SU-DHL-6 (cell line): ENCODE measurements at regions not wholly inside any gene's neighbourhood (a gene's known extent, or its start where the extent isn't known, plus 50 kb on each side); places are given as distances from the start of the nearest gene placed in this dataset.

Source experiments
- H2AFZ ChIP-seq: fragments of 200-600 bp; sonication (generic); 2 replicates; pipeline ENCODE4 v1.6.1; 2014; ENCODE audit warnings: low read depth, mild to moderate bottlenecking, moderate library complexity, mixed read lengths, antibody characterized with exemption, low read length; ENCODE audit not compliant: severe bottlenecking
- H3F3A ChIP-seq: fragments of 200-600 bp; shearing (Covaris generic); 2 replicates; pipeline ENCODE4 v1.6.0; 2016; ENCODE audit warnings: antibody characterized with exemption, mild to moderate bottlenecking; ENCODE audit not compliant: insufficient read depth
- H3K27ac ChIP-seq: fragments of 200-600 bp; sonication (generic); 2 replicates; pipeline ENCODE4 v1.5.1; 2016; ENCODE audit warnings: low read depth, mild to moderate bottlenecking, low read length, moderate library complexity, mixed read lengths
- H3K27me3 ChIP-seq: fragments of 200-600 bp; sonication (generic), shearing (Covaris generic); 2 replicates; pipeline ENCODE4 v1.6.0; 2014; ENCODE audit warnings: mild to moderate bottlenecking, low read length
- H3K36me3 ChIP-seq: fragments of 200-600 bp; sonication (generic); 2 replicates; pipeline ENCODE4 v1.6.1; 2014; ENCODE audit warnings: mild to moderate bottlenecking, low read length, mixed read lengths
- H3K4me2 ChIP-seq: fragments of 300-600, 200-600 bp; shearing (Covaris generic), sonication (generic); 2 replicates; pipeline ENCODE4 v1.6.0; 2014; ENCODE audit warnings: low read length, low read depth, mild to moderate bottlenecking; ENCODE audit not compliant: poor library complexity, severe bottlenecking
- H3K4me3 ChIP-seq: fragments of 200-600 bp; sonication (generic); 2 replicates; pipeline ENCODE4 v1.5.1; 2014; ENCODE audit warnings: antibody characterized with exemption, low read length, mild to moderate bottlenecking, mixed read lengths; ENCODE audit not compliant: insufficient read depth, poor library complexity, severe bottlenecking
- H3K79me2 ChIP-seq: fragments of 200-600 bp; sonication (generic); 2 replicates; pipeline ENCODE4 v1.6.1; 2014; ENCODE audit warnings: mild to moderate bottlenecking, low read length, moderate library complexity; ENCODE audit not compliant: insufficient read depth
- H3K9ac ChIP-seq: fragments of 200-600 bp; sonication (generic); 2 replicates; pipeline ENCODE4 v1.7.0; 2014; ENCODE audit warnings: mild to moderate bottlenecking, low read length
- H3K9me2 ChIP-seq: fragments of 200-600 bp; sonication (generic); replicated peaks from 2 replicates; pipeline ENCODE4 v1.6.1; 2014; ENCODE audit warnings: low read length; ENCODE audit not compliant: insufficient read depth
- H3K9me3 ChIP-seq: fragments of 200-600 bp; sonication (generic); 2 replicates; pipeline ENCODE4 v1.6.1; 2014; ENCODE audit warnings: low read length, mixed read lengths; ENCODE audit not compliant: insufficient read depth
- H4K20me1 ChIP-seq: fragments of 200-600 bp; sonication (generic); 2 replicates; pipeline ENCODE4 v1.6.1; 2014; ENCODE audit warnings: low read depth, mild to moderate bottlenecking, antibody characterized with exemption, low read length, moderate library complexity, mixed read lengths
- CTCF ChIP-seq: fragments of 200-600 bp; sonication (generic); IDR thresholded peaks from one replicate; pipeline ENCODE4 v1.5.1; 2017; ENCODE audit warnings: antibody characterized with exemption, mild to moderate bottlenecking, low read length, moderate library complexity; ENCODE audit not compliant: insufficient read depth, poor library complexity, severe bottlenecking
- EZH2phosphoT487 ChIP-seq: fragments of 200-600 bp; sonication (generic), shearing (Covaris generic); conservative IDR thresholded peaks from 2 replicates; pipeline ENCODE4 v1.6.1; 2018; ENCODE audit warnings: mild to moderate bottlenecking, antibody characterized with exemption, low read length, moderate library complexity, mixed read lengths

- no peak overlapping the region for H3K27ac ChIP-seq
- no peaks in the 10 kb centered on the region for H3K9me2 ChIP-seq
- H3K36me3 ChIP-seq, result no peaks in the 10 kb centered on the region
- TF ChIP-seq CTCF, result no peak
- TF ChIP-seq EZH2phosphoT487, result no peak
- no peaks in the 10 kb centered on the region for H3K9me3 ChIP-seq
- H3F3A ChIP-seq, result no peaks in the 10 kb centered on the region
- no peak overlapping the region for H2AFZ ChIP-seq
- H3K4me2 ChIP-seq, result no peak overlapping the region
- H3K27me3 ChIP-seq, result no peaks in the 10 kb centered on the region; the same call in 1 of the 2 replicates
- no peaks in the 10 kb centered on the region for H3K79me2 ChIP-seq
- no peak overlapping the region for H3K4me3 ChIP-seq
- no peaks in the 10 kb centered on the region for H4K20me1 ChIP-seq
- H3K9ac ChIP-seq, result no peak overlapping the region
Observed at GRCh38 chr1:65049941-65050713, 83.8 kb upstream of the JAK1 start.

- H3K27ac ChIP-seq, result no peak overlapping the region
Observed at GRCh38 chr1:65050735-65051134, 84.4 kb upstream of the JAK1 start.

GRCh38 chr1:65054481-65054880 lies 88.1 kb upstream of the JAK1 start:
- Histone ChIP-seq H3K9me3 (no peaks in the 10 kb centered on the region), H3K79me2 (no peaks in the 10 kb centered on the region), H3K27ac (no peak overlapping the region), H3K27me3 (no peaks in the 10 kb centered on the region), H2AFZ (no peak overlapping the region), H3F3A (no peaks in the 10 kb centered on the region), H4K20me1 (no peaks in the 10 kb centered on the region), H3K4me3 (no peak overlapping the region), H3K36me3 (no peaks in the 10 kb centered on the region), H3K4me2 (no peak overlapping the region), H3K9me2 (no peaks in the 10 kb centered on the region), H3K9ac (no peak overlapping the region)
- TF ChIP-seq CTCF (no peak), EZH2phosphoT487 (no peak)

More at GRCh38 chr1:65050735-65051134, 84.4 kb upstream of the JAK1 start:
- Histone ChIP-seq H3K27me3 (no peaks in the 10 kb centered on the region; the same call in 1 of the 2 replicates), H3K9ac (no peak overlapping the region), H3K9me3 (no peaks in the 10 kb centered on the region), H3K9me2 (no peaks in the 10 kb centered on the region), H3K79me2 (no peaks in the 10 kb centered on the region), H3K4me2 (no peak overlapping the region), H3K36me3 (no peaks in the 10 kb centered on the region), H4K20me1 (no peaks in the 10 kb centered on the region), H2AFZ (no peak overlapping the region), H3F3A (no peaks in the 10 kb centered on the region), H3K4me3 (no peak overlapping the region)
- TF ChIP-seq EZH2phosphoT487 (no peak), CTCF (no peak)
